HG03442 (cell line): ENCODE measurements at regions not wholly inside any gene's neighbourhood (a gene's known extent, or its start where the extent isn't known, plus 50 kb on each side); places are given as distances from the start of the nearest gene placed in this dataset.
"Not testable (repeated sequence)": the region's sequence is repeated elsewhere in the genome, so short reads cannot be mapped to it uniquely, and the experiment has no call there.

Experiments
- ATAC-seq: cut with Tn5 transposase; IDR thresholded peaks from one replicate; pipeline ENCODE4 v1.9.1; 2021; ENCODE audit warnings: mild to moderate bottlenecking, moderate library complexity; ENCODE audit not compliant: unreplicated experiment

DNA sequence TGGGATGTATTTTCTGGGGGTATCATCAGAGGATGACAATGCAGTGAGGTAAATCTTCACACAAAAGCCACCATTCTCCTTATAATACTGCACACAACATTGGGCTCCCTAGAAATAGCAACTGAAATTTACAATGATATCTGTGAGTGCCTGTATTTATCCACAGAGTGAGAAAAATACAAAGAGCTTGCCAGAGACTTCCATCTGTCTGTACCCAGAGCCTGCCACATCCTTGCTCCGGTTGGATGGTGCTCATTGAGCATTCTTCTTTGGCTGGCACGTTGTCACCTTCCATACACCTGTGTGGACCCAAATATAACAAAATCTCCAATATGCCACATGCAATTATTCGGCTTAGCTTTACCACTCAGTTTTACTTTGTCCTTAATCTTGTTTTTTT lies 189.5 kb upstream of the UFM1 start:
- ATAC-seq: no peak

DNA sequence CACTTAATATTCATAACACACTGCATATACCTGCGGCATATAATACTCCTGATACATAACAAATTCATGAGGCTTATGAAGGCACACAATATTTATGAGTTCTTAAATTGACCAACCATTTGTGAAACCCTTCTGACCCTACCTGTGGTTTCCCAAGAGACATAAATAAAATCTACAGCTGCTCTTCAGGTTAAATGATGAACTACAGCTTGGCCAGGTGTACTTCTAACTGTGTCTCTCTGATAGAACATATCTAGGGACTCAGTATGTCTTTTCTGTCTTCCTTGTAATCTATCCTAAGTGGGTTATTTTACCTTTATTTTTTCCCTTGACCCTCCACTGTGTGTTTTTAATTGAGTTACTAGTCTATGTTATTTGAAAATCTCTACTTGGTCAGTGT lies 189.9 kb upstream of the UFM1 start:
- no peak for ATAC-seq

DNA sequence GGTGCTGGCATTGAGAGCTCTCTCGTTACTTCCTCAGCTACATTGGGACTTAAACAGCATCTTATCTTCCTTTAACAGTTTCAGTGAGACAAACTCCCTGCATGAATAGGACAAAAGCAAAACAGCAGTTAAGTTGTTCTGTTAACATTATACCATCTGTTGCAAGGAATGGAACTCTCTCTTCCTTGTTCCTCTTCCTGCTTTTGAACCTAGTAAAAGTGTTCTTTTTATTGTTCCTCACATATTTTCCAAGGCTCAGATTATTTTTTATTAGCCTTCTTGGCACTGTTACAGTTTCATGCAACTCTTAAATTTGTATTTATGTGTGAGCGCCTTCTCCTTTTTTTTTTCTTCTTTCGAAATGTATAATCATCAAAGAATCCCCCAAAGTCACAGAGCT lies 202.6 kb upstream of the UFM1 start:
- no peak for ATAC-seq

DNA sequence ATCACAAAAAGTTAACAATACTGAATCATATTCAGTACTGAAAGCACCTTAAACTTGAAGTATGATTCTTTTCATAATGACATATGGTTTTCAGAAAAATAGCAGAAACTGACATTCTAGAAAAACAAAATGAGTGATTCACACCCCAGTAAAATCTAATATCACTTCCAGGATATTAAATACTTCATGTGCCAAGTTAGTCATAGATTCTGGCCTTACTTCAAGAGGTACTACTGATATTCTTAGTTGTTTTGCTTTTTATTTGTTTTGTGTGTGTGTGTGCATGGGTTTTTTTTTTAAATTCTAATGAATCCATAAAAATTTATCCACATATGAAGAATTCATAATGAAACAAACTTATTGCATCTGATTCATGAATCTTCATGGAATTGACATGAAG lies 207.9 kb upstream of the UFM1 start:
- ATAC-seq: no peak

DNA sequence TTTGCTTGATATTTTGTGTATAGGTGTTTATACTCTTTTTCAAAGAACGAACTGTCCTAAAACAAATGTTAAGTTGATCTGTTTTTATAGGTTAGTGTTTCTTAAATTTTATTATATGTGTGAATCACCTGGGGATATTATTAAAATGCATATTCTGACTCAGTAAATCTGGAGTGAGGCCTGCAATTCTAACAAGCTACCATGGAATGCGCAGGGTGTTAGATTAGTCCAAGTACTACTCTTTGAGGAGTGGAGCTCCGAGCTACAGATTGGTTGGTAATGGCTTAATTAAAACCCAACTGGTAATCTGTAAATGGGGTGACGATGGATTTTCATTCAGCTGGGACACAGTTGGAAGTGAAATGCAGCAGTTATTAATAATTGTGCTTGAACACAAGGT lies 214.1 kb upstream of the UFM1 start:
- no peak for ATAC-seq

DNA sequence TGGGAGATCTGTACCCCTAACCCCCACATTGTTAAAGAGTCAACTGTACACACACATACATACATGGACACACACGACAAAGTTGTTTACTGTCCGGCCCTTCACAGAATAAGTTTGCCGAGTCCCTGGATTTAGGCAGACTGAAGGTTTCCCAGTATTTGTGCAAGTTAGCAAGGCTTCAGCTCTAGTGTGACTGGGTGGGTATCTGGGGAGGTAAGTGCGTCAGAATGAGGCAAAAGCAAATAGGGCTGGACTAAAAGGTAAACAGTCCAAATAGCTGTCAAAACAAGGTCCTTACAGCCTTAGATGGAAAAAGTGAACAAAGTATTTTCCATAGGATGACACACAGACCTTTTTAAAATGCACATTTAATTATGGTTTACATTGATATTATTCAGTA lies 228.4 kb upstream of the UFM1 start:
- ATAC-seq: no peak

DNA sequence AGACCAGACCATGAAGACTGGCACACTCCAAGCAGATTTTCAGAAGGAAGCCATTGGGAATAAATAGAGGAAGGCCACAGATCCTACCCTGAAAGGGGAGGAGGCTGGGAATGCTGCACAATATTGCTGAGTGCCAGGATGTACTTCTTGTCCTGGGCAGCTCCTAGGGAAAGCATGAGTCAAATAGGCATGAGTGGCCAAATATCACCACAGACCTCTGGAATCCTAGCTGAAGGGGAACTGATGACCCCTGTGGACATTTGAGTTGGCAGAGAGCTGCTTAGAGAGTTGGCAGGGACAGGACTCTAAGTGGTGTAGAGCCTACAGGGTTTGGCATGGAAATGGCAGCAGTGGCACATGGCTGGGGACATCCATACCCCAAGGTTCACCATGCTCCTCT lies 234.3 kb upstream of the TRPC4 start:
- ATAC-seq: no peak

DNA sequence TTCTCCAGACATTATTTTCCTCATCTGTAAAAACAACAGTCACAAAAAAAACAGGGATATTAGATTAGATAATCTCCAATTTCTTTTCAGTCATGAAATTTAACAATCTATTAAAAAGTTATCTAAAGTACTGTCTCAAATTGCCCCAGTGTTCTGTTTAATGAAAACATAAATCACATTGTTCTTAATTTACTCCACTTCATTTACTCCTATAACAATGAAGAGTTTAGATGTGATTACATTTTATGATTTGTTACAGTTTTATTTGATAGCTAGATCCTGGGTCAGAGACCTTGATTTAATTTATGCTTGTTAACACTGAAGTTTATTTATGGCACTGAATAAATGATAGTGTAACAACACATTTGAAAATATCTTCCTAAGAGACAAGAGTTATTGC lies 230.2 kb upstream of the TRPC4 start:
- ATAC-seq: no peak

DNA sequence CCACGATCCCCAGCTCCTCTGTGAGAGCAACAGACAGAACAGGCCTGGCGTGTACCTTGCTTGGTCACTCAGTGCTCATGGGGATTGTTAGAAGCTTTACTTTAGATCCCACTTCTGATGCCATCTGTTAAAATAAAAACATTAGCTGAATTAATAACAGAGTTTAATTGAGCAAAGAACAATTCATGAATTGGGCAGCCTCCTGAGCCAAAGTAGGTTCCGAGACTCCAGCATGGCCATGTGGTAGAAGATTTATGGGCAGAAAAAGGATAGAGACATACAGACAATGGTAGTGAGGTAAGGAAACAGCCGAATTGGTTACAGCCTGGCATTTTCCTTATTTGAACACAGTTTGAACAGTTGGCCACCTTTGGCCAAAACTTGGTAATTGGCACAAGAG lies 223.9 kb upstream of the TRPC4 start:
- no peak for ATAC-seq

DNA sequence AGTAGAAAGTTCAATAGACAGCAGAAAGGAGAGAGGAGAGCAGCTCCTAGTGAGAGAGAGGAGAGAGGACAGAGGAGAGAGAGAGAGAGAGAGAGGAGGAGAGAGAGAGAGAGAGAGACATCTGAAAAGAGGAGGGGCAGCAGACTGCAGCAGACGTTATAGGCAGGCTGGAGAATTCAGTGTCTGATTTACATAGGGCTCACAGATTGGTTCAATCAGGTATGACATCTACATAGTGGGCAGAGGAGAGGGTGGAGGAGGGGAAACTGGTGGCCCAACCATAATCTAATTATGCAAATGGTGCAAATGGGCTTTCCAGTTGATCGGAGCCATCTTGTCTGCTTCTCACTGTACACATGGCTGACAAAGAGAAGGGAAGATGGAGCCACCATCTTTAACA lies 221.3 kb upstream of the TRPC4 start:
- ATAC-seq: no peak

DNA sequence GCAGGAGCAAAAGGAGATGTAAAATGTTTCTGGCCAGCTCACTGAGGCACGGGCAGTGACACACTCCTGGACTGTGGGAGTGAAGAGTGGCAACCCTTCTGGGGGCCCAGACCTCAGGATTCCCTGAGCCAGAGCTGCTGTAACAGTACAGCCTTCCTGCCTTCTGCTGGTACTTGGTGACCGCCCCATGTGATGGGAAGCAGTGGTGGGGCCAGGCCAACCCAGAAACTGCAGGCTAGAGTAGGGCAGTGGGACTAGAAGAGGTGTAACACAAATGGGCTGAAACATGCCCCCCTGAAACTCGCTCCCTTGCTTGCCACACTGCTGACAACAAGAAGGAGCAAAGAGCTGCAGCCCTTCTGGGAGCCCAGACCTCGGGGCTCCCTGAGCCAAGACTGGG lies 217.1 kb upstream of the TRPC4 start:
- ATAC-seq: no peak

DNA sequence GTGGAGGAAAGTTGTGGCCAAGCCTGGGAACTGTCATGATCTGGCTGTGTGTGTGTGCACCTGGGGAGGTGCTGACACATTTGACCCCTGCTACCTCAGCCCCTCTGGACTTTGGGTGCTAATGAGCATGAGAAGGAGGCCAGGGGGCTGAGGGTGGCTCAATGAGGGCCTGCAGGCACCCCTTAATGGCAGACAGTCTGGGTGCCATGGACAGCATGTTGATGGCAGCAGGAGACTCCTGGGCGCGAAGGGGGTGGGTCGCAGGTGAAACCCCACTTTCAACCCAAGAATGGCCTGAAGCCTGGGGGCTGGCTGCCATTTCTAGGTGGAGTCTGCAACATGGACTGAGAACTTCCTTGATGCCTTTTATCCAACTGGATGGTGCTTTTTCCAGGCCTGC lies 216.4 kb upstream of the TRPC4 start:
- no peak for ATAC-seq

DNA sequence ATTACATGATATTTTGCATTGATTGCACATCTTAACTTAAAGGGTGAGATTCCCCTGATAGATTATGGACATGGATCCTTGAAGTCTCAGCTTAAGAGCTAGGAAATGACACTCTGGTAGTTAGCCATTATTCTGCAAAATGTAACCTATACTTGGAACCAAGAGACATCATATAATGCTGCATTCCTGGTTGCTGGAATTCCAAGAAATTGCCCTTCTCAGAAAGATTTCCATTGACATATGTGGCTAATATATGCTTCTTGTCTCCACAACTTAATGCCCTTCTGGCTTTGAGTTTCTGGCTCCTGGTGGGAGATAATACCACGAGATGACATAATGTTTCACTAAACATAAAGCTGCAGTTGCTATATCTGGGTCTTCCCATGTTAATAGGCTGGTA lies 204.4 kb upstream of the TRPC4 start:
- no peak for ATAC-seq

DNA sequence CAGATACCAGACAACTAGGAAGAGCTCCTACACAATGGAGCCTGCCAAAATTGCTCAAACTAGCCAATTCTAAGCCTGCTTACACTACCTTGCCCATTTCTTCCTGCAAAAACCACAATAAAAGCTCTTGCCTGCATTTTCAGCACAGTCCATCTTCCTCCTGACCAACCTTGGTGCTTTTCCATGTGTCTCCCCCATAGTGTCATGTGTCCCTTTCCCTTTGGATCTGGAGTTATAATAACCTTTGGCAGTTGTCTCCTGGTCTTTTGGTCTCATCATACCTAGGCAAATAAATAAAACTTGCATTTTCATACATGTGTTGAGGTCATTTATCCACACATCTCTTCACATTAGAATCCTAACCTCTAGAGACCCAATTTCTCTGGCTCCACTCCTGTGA lies 203.1 kb upstream of the TRPC4 start:
- ATAC-seq: no peak

DNA sequence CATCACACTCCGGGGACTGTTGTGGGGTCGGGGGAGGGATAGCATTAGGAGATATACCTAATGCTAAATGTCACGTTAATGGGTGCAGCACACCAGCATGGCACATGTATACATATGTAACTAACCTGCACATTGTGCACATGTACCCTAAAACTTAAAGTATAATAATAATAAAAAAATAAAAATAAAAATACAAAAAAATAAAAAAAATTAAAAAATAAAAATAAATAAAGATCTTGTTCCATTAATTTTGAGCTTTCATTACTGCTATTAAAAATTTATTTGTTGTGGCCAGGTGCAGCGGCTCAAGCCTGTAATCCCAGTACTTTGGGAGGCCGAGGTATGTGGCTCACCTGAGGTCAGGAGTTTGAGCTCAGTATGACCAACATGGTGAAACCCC lies 201.8 kb upstream of the TRPC4 start:
- ATAC-seq: not testable (repeated sequence)

DNA sequence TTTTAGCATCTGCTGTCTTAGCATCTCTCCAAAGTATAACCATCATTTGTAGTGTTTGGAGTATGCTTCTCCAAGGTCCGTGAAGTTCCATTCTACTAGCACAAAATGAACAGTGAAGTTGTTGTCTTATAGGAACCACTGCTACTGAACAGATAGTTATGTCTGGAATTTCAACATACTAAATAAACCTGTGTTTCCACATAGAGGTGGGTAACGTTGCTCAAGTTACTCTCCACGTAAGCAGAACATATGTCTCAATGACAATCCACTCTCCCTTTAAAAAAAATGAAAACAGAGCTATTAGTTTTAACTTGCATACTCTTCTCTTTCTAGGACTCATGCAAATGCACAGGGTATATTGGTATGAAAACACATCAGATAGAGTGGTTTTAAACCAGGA lies 184.3 kb upstream of the TRPC4 start:
- no peak for ATAC-seq

DNA sequence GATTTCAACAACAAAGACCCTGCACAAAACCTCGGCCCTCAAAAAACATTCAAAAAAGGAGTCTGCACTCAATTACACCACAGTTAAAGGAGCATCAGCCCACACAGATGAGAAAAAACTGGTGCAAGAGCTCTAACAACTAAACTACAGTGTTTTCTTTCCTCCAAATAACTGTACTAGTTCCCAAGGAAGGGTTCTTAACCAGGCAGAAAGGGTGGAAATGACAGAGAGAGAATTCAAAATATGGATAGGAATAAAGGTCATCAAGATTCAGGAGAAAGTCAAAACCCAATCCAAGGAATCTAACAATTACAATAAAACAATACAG lies 176.4 kb upstream of the TRPC4 start:
- ATAC-seq: no peak

DNA sequence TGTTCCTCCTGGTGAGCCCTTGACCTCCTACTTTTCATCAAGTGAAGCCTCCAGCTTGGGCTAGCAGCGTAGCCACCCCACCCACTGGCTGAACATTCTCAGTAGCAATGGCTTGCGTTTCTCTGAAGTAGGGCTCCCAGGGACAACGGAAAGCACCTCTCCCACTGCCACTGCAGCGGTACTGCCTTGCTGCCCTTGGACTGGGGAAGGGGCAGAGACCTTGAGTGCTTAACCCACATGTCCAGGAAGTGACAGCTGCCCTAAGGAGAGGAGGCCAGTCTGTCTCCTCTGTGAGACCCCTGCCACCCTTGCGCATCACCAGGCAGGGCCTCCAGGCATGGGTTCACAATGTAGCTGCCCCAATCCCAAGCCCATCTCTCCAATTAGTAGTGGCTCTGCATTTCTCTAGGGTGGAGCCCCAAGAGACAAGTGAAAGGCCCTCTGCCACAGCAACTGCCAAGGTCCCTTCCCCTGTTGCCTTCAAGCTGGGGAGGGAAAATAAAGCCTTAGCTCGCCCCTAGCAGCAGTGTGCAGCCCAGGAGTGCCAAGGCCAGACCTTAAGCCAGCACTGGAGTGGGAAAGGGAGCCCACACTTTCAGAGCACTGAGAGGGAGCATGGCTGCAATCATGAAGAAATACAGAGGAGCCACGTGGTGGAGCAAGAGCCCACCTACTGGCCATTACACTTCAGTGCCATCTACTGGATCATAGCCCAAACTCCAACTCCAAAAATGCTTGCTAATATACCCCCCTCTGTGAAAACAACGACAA lies 175.9 kb upstream of the TRPC4 start:
- ATAC-seq: peak; percentile 86

DNA sequence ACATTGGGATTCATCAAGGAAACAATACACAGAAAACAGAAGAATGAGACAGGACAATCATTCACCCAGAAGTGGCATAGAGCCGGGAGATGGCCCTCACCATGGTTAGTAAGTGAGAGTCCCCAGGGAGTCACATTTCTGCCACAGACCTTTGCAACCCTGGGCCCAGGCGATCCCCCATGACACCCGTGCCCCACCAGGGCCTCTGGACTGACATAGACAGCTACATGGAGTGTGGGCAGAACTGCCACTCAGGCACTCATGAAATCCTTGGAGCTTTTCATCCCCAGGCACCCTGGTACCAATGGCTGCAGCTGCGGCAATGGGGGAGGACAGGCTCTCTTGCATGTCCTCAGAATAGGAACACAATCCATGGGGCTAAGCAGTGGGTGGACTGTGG lies 174.5 kb upstream of the TRPC4 start:
- ATAC-seq: no peak

DNA sequence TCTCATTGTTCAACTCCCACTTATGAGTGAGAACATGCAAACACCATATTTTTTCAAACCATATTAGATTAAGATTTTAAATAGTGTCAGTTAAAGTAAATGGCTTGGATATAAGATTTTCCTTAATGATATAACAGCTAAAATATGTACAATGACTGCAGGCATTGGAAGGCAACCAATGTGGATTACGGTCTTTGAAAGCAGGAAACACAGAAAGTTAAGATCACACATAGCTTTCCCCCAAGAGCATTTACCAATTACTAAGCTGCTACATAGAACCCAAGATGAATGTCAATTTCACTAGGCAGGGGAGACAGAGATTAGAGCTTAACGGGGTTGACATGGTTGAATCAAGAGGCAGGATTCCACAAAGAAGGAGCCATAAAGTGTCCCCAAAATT lies 173.2 kb upstream of the TRPC4 start:
- no peak for ATAC-seq

DNA sequence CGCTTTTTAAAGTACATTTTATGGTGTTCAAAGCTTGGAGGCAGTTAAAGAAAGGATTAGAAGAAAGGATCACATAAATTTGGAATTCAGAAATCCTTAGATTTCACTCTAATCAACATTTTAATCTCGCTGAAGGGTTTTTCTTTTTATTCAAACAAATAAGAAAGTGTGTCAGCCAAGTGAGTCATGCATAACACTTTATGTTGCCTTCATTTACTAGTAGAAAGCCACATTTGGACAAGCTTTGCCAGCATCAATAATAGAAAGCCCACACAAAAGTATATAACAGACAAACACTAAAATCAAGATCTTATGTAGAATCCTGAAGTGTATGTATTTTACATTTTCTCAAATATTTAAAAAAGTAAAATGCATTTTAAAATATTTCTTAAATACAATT lies 154.9 kb upstream of the TRPC4 start:
- ATAC-seq: no peak

DNA sequence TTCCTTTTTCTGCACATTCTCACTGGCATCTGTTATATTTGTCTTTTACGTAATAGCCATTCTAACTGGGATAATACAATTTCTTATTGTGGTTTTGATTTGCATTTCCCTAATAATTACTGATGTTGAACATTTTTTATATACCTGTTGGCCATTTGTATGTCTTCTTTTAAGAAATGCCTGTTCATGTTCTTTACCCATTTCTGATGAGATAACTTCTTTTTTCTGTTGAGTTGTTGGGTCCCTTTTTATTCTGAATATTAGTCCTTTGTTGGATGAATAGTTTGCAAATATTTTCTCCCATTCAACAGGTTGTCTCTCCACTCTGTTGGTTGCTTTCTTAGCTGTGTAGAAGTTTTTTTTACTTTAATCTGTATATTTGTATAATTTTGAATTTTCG lies 147.7 kb upstream of the TRPC4 start:
- ATAC-seq: no peak

DNA sequence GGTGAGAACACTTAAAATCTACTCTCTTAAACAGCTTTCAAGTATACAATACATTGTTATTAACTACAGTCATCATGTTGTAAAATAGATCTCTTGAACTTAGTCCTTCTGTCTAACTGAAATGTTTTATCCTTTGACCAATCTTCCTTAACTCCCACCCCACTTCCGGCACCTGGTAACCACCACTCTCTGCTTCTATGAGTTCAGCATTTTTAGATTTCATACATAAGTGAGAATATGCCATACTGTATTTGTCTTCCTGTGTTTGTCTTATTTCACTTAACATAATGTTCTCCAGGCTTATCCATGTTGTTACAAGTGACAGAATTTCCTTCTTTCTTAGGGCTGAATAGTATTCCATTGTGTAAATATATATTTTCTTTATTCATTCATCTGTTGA lies 144.1 kb upstream of the TRPC4 start:
- ATAC-seq: no peak

DNA sequence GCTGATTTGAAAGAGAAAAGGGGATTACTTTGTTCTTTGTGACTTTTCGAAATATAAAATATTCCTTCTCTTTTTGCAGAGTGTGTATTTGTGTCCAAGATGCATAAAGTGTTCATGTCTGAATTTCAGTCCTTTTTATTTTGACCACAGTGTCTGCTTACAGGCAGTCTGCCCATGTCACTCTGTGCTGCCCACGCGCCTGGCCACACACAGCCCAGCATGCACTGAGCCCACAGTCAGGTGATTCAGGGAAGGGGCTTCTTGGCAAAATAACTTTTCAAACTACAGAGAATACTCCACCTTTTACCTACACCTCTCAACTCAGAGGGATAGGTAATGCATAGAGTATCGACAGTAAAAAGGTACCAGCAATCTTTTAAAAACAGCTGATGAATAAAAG lies 142.5 kb upstream of the TRPC4 start:
- ATAC-seq: no peak
